Fibroblast of the aortic adventitia (primary cell): ENCODE measurements at regions not wholly inside any gene's neighbourhood (a gene's known extent, or its start where the extent isn't known, plus 50 kb on each side); places are given as distances from the start of the nearest gene placed in this dataset.
A peak's percentile ranks its signal among the peaks of the same experiment; 100 is the strongest.
"Not testable (repeated sequence)": the region's sequence is repeated elsewhere in the genome, so short reads cannot be mapped to it uniquely, and the experiment has no call there.

Experiments
- DNase-seq: peaks from one replicate; pipeline ENCODE4 v3.0.0-alpha.2; 2010; ENCODE audit warnings: low read depth
- H3K4me3 ChIP-seq: 2 replicates; pipeline ENCODE4 v1.5.1; 2011; ENCODE audit warnings: low read depth, mild to moderate bottlenecking, control low read depth, low read length, moderate library complexity
- TF ChIP-seq, protein P1 (sequence below): IDR thresholded peaks from 2 replicates; pipeline ENCODE4 v1.5.1; 2011; ENCODE audit warnings: mild to moderate bottlenecking, low read length, control low read depth, inconsistent platforms; ENCODE audit not compliant: insufficient read depth

- peak; percentile 99 for DNase-seq
- TF ChIP-seq, protein P1, sequence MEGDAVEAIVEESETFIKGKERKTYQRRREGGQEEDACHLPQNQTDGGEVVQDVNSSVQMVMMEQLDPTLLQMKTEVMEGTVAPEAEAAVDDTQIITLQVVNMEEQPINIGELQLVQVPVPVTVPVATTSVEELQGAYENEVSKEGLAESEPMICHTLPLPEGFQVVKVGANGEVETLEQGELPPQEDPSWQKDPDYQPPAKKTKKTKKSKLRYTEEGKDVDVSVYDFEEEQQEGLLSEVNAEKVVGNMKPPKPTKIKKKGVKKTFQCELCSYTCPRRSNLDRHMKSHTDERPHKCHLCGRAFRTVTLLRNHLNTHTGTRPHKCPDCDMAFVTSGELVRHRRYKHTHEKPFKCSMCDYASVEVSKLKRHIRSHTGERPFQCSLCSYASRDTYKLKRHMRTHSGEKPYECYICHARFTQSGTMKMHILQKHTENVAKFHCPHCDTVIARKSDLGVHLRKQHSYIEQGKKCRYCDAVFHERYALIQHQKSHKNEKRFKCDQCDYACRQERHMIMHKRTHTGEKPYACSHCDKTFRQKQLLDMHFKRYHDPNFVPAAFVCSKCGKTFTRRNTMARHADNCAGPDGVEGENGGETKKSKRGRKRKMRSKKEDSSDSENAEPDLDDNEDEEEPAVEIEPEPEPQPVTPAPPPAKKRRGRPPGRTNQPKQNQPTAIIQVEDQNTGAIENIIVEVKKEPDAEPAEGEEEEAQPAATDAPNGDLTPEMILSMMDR = peak; percentile 16
- H3K4me3 ChIP-seq = no peak overlapping the region
These were observed 200.6 kb upstream of the ZNF618 start for GRCh38 chr9:113675475-113675941.

DNA sequence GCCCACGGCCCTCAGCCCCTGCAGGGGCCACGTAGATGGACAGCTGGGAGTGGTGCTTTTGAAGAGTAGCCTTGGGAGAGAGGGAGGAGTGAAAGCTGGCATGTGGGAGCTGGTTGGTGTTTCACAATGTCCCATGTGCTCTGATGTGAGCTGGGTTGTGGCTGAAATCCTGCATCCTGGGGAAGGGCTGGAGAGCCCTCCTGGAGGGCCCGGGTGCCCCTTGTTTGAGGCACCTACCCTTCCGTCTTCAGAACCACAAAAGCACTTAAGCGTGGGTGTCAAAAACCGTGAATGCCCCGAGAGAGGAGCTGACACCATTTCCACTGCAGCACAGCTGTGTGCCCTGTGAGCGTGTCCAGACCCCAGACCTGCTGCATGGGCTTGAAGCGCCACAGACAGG is 199.1 kb upstream of the ZNF618 start:
- TF ChIP-seq, protein P1 = no peak
- DNase-seq = peak; percentile 36
- no peak overlapping the region for H3K4me3 ChIP-seq

GRCh38 chr9:113677569-113677968 is 198.5 kb upstream of the ZNF618 start:
- H3K4me3 ChIP-seq = no peak overlapping the region
- TF ChIP-seq, protein P1 = no peak
- DNase-seq = no peak

DNA sequence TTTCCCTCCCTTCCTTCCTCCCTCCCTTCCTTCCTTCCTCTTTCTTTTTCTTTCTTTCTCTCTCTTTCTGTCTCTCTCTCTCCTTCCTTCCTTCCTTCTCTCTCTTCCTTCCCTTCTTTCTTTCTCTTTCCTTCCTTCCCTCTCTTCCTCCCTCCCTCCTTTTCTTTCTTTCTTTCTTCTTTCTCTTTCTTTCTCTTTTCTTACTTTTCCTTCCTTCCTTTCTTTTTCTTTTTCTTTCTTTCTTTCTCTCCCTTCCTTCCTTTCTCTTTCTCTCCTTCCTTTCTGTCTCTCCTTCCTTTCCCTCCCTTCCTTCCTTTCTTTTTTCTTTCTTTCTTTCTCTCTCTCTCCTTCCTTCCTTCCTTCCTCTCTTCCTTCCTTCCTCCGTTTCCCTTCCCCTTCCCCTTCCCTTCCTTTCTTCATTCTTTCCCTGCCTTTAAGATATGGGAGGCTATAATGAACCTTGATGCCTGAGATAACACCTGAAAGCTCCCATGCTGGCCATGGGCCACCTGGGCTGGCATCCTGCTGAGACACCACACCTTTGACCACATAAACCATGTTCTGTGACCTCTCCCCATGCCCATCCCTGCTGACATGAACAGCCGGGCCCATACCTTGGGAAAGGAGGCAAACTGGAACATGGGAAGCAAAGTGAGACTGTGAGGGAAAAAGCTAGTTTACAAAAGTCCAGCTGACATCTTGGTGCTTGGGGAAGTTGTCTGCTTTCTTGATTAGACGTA is 197.8 kb upstream of the ZNF618 start:
- DNase-seq = no peak
- no peak overlapping the region for H3K4me3 ChIP-seq
- TF ChIP-seq, protein P1 = no peak

DNA sequence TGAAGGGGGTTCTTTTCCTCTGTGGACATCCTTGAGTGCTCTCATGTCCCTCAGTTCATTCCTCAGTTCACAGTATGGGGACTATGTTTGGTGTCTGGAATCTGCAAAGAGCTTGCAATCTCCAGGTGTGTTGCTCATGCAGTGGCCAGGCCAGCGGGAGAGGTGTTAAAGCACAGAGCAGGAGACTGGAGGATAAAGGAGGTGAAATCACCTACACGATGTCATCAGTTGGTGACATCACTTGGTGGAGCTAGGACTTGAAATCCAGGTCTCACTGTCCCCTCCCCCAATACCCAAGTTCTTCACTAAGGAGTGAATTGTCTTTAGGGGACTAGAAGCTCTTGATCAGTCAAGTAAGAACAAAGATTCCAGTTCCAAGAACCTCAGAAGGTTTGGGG is 197.3 kb upstream of the ZNF618 start:
- H3K4me3 ChIP-seq = no peak overlapping the region
- no peak for DNase-seq
- TF ChIP-seq, protein P1 = no peak

DNA sequence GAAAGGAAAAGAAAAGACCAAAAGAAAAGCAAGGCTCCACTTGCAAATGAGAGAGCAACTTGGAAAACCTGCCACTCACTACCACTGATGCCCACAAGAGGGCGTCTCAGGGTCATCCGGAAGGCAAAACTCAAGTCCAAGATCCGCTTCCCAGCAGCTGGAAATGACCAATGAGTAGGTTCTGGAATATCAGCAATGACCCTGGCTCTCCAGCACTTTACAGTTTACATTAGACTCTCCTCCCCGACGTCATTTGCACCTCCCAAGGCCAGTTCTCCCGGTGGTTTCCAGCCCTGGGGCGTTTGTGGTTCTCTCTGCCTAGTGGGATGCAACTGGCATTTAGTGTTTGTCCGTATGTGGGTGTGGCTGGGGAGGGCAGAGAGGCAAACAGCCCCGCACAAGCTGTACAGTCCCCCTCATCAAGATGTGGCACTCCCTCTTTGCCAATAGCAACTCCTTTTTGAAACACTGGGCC is 193.8 kb upstream of the ZNF618 start:
- TF ChIP-seq, protein P1 = peak; percentile 94
- peak; percentile 92 for DNase-seq
- H3K4me3 ChIP-seq = no peak overlapping the region

DNA sequence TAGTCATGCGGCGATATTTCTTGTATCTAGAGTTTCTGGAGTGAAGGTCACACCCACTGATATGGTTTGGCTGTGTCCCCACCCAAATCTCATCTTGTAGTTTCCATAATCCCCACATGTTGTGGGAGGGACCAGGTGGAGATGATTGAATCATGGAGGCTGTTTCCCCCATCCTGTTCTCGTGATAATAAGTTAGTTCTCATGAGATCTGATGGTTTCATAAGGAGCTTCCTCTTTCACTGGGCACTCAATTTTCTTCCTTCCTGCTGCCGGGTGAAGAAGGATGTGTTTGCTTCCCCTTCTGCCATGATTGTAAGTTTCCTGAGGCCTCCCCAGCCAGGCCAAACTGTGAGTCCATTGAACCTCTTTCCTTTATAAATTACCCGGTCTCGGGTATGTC is 190.5 kb upstream of the ZNF618 start:
- not testable (repeated sequence) for DNase-seq, H3K4me3 ChIP-seq
